ENCODE measurements at regions not wholly inside any gene's neighbourhood (a gene's known extent, or its start where the extent isn't known, plus 50 kb on each side); places are given as distances from the start of the nearest gene placed in this dataset.

DNA sequence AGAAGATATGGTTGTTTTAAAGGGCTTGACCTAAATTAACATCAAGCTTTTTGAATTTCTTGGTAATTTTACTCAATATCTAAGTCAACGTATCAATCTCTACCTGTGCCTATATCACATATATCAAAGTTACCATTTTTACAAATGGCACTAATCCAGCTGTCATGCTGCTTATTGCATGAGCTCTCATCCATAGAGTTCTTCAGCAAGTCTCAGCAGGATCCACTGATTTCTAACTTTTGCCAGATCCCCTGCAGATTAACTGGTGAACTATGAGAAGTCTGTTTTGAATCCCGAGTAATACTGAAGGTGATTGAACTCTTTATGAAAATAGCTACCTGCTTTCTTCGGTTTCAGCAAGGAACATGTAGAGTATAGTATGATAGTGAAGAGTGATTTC is 1239.8 kb upstream of the ACO1 start:
- TF ChIP-seq POLR2AphosphoS5 (IDR thresholded peaks at IDR 0.05; ENCODE audit: low read length) (no peak), NBN (IDR thresholded peaks at IDR 0.05) (no peak), NRF1 (conservative IDR thresholded peaks at IDR 0.05; ENCODE audit: low read depth, low read length) (no peak)
